ENCODE measurements at regions not wholly inside any gene's neighbourhood (a gene's known extent, or its start where the extent isn't known, plus 50 kb on each side); places are given as distances from the start of the nearest gene placed in this dataset.

DNA sequence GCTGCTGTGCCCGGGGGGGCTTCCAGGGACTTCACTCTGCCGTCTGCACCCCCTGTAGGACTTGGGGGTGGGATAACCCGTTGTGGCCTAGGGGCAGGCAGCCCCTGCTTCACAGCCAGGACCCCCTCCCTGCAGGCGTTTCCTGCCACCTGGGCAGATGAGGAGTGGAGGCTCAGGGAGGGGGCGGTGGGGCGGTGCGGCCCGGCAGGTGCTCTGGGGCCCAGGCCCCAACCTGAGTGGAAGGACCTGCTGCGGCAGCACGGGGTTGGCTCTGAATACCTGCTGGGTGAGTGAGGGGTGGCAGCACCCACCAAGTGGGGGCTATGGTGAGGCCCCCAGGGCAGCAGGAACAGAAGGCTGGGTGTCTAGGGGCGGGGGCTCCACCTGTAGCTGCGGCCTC is 78.6 kb upstream of the TTC34 start:
- H3K9me3 ChIP-seq (ENCODE audit: insufficient read depth, low read depth, low read length), result no peaks in the 10 kb centered on the region
- no peaks in the 10 kb centered on the region for H3K36me3 Mint-ChIP-seq (ENCODE audit: low read depth, unreplicated experiment)
- no peaks in the 10 kb centered on the region for H3K79me2 ChIP-seq (ENCODE audit: insufficient read depth, low read length)
- no peaks in the 10 kb centered on the region for H3K9me3 Mint-ChIP-seq (ENCODE audit: unreplicated experiment)
- no peak overlapping the region for H3K27ac ChIP-seq (ENCODE audit: low read depth, low read length)
- H3K27me3 Mint-ChIP-seq (ENCODE audit: low read depth, unreplicated experiment), result peaks cover 5% of the 10 kb centered on the region
- no peak for FAIRE-seq
- DNase-seq (ENCODE audit: low read depth), result no peak
- no peaks in the 10 kb centered on the region for H4K20me1 ChIP-seq (ENCODE audit: insufficient read depth, low read length)
- no peaks in the 10 kb centered on the region for H3K27me3 ChIP-seq (ENCODE audit: insufficient read depth, low read length)
- H3K4me3 Mint-ChIP-seq (ENCODE audit: unreplicated experiment), result no peak overlapping the region
- H3K27ac Mint-ChIP-seq (ENCODE audit: unreplicated experiment), result no peak overlapping the region
- no peaks in the 10 kb centered on the region for H3K4me1 ChIP-seq (ENCODE audit: insufficient read depth, low read length)
- H3K4me3 ChIP-seq (ENCODE audit: insufficient read depth, low read depth, low read length), result no peak overlapping the region
- no peak overlapping the region for H2AFZ ChIP-seq (ENCODE audit: low read depth, low read length)
- no peaks in the 10 kb centered on the region for H3K36me3 ChIP-seq (ENCODE audit: insufficient read depth, low read length)
- H3K4me1 Mint-ChIP-seq (ENCODE audit: low read depth, unreplicated experiment), result no peaks in the 10 kb centered on the region
- H3K9ac ChIP-seq (ENCODE audit: low read length), result no peak overlapping the region
- H3K4me2 ChIP-seq (ENCODE audit: low read length), result no peak overlapping the region
- TF ChIP-seq EZH2 (IDR thresholded peaks at IDR 0.05; ENCODE audit: insufficient read depth, low read length), result no peak
- TF ChIP-seq, protein P1, sequence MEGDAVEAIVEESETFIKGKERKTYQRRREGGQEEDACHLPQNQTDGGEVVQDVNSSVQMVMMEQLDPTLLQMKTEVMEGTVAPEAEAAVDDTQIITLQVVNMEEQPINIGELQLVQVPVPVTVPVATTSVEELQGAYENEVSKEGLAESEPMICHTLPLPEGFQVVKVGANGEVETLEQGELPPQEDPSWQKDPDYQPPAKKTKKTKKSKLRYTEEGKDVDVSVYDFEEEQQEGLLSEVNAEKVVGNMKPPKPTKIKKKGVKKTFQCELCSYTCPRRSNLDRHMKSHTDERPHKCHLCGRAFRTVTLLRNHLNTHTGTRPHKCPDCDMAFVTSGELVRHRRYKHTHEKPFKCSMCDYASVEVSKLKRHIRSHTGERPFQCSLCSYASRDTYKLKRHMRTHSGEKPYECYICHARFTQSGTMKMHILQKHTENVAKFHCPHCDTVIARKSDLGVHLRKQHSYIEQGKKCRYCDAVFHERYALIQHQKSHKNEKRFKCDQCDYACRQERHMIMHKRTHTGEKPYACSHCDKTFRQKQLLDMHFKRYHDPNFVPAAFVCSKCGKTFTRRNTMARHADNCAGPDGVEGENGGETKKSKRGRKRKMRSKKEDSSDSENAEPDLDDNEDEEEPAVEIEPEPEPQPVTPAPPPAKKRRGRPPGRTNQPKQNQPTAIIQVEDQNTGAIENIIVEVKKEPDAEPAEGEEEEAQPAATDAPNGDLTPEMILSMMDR (IDR thresholded peaks at IDR 0.05; ENCODE audit: insufficient read depth, low read depth, low read length), result no peak

DNA sequence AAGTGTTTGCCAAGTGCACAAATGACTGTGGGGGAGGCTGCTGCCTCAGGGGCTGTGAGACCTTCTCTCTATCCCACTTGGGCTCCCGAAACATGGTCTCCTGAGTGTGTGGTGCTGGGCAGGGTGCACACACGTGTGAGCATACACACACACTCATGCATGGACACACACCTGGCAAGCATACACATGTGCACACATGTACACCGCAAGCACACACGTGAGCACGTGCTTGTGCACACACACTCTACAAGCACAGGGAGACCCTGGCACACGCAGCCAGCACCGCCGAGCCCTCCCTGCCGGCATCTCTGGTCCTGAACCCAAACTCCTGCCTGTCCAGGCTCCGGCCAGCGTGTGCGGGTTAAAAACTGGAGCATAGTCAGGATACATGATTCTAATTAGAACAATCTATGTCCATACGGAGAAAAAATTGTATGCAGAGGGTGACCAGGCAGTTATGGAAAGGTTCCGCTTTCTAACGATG is 79.4 kb upstream of the TTC34 start:
- TF ChIP-seq EZH2 (IDR thresholded peaks at IDR 0.05; ENCODE audit: insufficient read depth, low read length), result no peak
- TF ChIP-seq, protein P1 (IDR thresholded peaks at IDR 0.05; ENCODE audit: insufficient read depth, low read depth, low read length), result no peak
- Mint-ChIP-seq H3K4me3 (ENCODE audit: unreplicated experiment) (no peak overlapping the region), H3K4me1 (ENCODE audit: low read depth, unreplicated experiment) (no peaks in the 10 kb centered on the region), H3K27ac (ENCODE audit: unreplicated experiment) (no peak overlapping the region), H3K36me3 (ENCODE audit: low read depth, unreplicated experiment) (no peaks in the 10 kb centered on the region), H3K27me3 (ENCODE audit: low read depth, unreplicated experiment) (peaks cover 8% of the 10 kb centered on the region), H3K9me3 (ENCODE audit: unreplicated experiment) (peaks cover 3% of the 10 kb centered on the region)
- Histone ChIP-seq H3K4me2 (ENCODE audit: low read length) (no peak overlapping the region), H2AFZ (ENCODE audit: low read depth, low read length) (no peak overlapping the region), H3K27me3 (ENCODE audit: insufficient read depth, low read length) (no peaks in the 10 kb centered on the region), H3K36me3 (ENCODE audit: insufficient read depth, low read length) (no peaks in the 10 kb centered on the region), H3K9ac (ENCODE audit: low read length) (no peak overlapping the region), H3K4me1 (ENCODE audit: insufficient read depth, low read length) (no peaks in the 10 kb centered on the region), H3K4me3 (ENCODE audit: insufficient read depth, low read depth, low read length) (no peak overlapping the region), H3K9me3 (ENCODE audit: insufficient read depth, low read depth, low read length) (no peaks in the 10 kb centered on the region), H3K27ac (ENCODE audit: low read depth, low read length) (no peak overlapping the region), H4K20me1 (ENCODE audit: insufficient read depth, low read length) (no peaks in the 10 kb centered on the region), H3K79me2 (ENCODE audit: insufficient read depth, low read length) (no peaks in the 10 kb centered on the region)
- no peak for DNase-seq (ENCODE audit: low read depth)
- FAIRE-seq, result no peak

- Histone ChIP-seq H4K20me1 (ENCODE audit: insufficient read depth, low read length) (no peaks in the 10 kb centered on the region), H3K27ac (ENCODE audit: low read depth, low read length) (no peak overlapping the region), H3K4me1 (ENCODE audit: insufficient read depth, low read length) (no peaks in the 10 kb centered on the region), H3K4me2 (ENCODE audit: low read length) (no peak overlapping the region), H2AFZ (ENCODE audit: low read depth, low read length) (no peak overlapping the region), H3K36me3 (ENCODE audit: insufficient read depth, low read length) (no peaks in the 10 kb centered on the region), H3K9me3 (ENCODE audit: insufficient read depth, low read depth, low read length) (no peaks in the 10 kb centered on the region), H3K4me3 (ENCODE audit: insufficient read depth, low read depth, low read length) (no peak overlapping the region), H3K9ac (ENCODE audit: low read length) (no peak overlapping the region), H3K27me3 (ENCODE audit: insufficient read depth, low read length) (no peaks in the 10 kb centered on the region), H3K79me2 (ENCODE audit: insufficient read depth, low read length) (no peaks in the 10 kb centered on the region)
- no peak for FAIRE-seq
- peaks cover 3% of the 10 kb centered on the region for H3K9me3 Mint-ChIP-seq (ENCODE audit: unreplicated experiment)
- H3K27ac Mint-ChIP-seq (ENCODE audit: unreplicated experiment), result no peak overlapping the region
- no peak for DNase-seq (ENCODE audit: low read depth)
- no peaks in the 10 kb centered on the region for H3K36me3 Mint-ChIP-seq (ENCODE audit: low read depth, unreplicated experiment)
- no peak overlapping the region for H3K4me3 Mint-ChIP-seq (ENCODE audit: unreplicated experiment)
- H3K27me3 Mint-ChIP-seq (ENCODE audit: low read depth, unreplicated experiment), result peaks cover 11% of the 10 kb centered on the region
- TF ChIP-seq EZH2 (IDR thresholded peaks at IDR 0.05; ENCODE audit: insufficient read depth, low read length), result no peak
- H3K4me1 Mint-ChIP-seq (ENCODE audit: low read depth, unreplicated experiment), result no peaks in the 10 kb centered on the region
These were observed 80.1 kb upstream of the TTC34 start for GRCh38 chr1:2881556-2881955.
